HG02759 (cell line): ENCODE measurements at regions not wholly inside any gene's neighbourhood (a gene's known extent, or its start where the extent isn't known, plus 50 kb on each side); places are given as distances from the start of the nearest gene placed in this dataset.

Experiments
- ATAC-seq: cut with Tn5 transposase; IDR thresholded peaks from one replicate; pipeline ENCODE4 v1.9.1; 2021; ENCODE audit warnings: mild to moderate bottlenecking, moderate library complexity; ENCODE audit not compliant: unreplicated experiment

DNA sequence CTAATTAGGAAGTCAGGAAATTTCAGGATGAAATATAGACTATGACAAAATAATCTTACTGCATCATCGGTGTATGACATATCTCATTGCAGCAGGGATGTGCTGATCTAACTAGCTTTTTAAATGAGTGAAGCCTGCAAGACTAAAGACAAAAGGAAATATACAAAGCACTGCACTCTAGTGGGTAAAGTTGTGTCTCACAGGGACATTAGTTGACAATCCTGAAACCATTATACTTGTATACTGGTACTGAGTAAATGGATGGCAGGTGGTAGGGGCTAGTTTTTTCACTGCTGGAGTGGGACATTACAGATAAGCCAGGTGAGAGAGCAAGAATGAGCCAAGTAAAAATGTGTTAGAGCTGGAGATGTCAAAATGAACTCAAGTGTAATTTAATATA is 317.5 kb upstream of the RAB6C start:
- ATAC-seq, result no peak

DNA sequence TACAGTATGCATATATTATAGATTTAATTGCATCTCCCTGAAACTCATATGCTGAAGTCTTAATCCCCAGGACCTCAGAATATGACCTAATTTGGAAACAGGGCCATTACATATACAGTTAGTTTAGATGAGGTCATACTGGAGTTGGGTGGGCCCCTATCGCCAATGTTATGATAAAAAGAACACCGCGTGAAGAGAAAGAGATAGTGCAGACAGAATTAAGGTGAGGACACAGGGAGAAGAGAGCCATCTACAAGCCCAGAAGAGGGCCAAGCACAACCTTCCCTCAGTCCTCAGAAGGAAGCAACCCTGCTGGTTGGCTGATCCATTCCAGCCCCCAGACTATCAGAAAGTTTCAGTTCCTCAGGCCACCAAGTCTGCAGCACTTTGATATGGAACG is 311.9 kb upstream of the RAB6C start:
- no peak for ATAC-seq

DNA sequence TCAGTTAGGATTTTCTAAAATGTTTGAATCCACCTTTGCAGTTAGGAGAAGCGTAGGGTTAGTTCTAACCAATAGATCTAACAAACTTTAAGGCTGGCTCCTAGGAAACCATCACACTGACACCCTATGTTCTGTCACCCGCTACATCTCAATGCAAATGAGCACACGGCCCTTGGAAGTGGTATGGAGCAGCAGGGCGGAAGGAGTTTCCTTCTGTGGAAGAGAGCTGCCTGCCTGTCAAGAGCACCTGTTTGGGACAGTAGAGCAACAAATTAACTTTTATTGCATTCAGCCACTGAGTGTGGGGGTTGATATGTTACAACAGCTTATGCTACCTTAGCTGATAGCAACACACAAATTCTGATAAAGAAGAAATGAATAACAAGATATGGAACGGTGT is 306.9 kb upstream of the RAB6C start:
- no peak for ATAC-seq

DNA sequence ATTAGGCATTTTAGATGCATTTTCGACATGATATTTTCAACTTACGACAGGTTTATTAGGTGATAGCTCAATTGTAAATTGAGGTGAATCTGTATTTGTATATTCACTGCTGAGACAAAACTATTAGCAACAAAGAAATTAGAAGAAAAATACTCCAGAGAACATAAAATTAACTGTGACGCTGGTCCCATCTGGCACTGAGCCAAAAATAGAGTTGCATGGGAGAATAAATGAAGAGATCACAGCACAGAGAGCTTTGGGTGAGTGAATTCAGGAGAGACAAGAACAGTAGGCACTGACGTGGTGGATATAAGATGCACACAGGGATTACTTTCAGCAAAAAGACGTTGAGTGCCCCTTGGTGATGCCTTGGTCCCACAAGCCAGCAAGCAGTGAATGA is 306.2 kb upstream of the RAB6C start:
- no peak for ATAC-seq

DNA sequence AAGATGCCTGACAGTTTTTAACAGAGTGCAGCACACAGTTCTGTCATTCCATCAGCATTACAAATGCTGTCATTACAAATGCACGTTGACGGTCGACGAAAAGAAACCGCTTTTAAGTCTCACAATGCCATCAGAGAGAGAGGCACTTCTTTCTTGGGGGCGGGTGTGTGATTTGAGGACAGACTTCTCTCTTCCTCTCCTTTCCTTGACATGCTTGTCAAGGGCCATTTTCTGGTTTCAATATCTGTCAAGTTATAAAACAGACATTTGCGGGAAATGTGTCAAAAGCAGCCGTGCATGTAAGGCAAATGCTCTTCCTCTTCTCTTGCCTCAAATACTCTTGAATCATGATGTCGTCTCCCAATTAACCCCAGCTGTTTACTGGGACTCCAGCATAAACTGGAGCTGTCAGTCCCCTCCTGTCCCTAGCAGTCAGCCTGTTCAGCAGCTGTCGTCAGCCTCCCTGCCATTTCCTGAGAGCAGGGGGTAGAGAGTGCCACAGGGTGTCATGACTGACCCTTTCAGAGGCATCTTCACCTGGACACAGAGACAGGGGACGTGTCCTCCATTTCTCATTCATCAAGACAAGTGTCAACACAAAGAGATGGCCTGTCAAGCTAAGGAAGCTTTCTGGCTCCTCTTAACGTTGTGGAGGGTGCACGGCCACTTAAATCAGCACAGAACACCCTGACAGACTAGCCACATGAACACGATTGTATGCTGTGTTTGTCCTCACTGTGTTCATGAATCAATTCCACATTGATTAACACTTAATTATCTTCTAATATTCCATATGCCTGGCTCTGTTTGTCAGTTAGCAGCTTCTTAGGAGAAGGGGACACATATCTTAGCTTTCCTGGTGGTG is 305.4 kb upstream of the RAB6C start:
- ATAC-seq, result peak; percentile 49

DNA sequence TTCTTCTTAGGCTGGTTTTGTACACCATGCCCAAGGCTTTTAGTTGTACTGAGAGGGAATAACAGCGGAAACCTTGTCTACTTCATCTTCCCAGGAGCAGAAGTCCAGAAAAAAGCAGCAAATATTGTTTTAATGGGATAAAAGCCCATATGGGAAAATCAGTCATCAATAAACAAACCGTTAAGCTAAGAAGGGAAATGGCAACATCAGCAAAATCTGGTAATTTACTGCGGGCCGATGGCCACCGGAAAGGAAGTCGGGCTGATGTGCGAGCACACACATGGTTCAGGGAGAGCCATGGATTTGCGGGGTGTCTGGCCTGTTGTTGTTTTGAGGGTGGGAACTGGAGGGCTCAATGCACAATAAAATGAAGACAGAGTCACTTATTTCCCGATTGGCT is 300.7 kb upstream of the RAB6C start:
- no peak for ATAC-seq

- ATAC-seq, result no peak
These were observed 297.7 kb upstream of the RAB6C start for GRCh38 chr2:129681788-129682187.

GRCh38 chr2:129689653-129690448 is 289.6 kb upstream of the RAB6C start:
- no peak for ATAC-seq

- no peak for ATAC-seq
These were observed 284.0 kb upstream of the RAB6C start for GRCh38 chr2:129695496-129695895.

DNA sequence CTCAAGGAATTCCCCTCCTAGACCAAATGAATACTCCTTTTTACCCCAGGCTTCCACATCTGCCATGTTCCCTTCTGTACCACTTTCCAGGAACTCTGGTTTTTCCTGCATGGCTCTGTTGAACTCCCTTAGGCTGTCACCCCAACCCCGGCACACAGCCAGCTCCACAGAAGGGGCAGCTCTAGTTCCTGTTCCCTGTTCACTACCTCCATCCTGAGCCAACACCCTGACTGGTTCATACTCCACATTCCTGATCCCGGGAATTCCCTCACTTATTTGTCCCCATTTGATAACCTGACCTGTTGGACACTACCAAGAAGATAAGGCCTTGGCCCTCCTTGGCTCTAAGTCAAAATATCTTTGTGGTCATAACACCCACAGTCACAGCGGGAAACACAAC is 280.9 kb upstream of the RAB6C start:
- ATAC-seq, result no peak

DNA sequence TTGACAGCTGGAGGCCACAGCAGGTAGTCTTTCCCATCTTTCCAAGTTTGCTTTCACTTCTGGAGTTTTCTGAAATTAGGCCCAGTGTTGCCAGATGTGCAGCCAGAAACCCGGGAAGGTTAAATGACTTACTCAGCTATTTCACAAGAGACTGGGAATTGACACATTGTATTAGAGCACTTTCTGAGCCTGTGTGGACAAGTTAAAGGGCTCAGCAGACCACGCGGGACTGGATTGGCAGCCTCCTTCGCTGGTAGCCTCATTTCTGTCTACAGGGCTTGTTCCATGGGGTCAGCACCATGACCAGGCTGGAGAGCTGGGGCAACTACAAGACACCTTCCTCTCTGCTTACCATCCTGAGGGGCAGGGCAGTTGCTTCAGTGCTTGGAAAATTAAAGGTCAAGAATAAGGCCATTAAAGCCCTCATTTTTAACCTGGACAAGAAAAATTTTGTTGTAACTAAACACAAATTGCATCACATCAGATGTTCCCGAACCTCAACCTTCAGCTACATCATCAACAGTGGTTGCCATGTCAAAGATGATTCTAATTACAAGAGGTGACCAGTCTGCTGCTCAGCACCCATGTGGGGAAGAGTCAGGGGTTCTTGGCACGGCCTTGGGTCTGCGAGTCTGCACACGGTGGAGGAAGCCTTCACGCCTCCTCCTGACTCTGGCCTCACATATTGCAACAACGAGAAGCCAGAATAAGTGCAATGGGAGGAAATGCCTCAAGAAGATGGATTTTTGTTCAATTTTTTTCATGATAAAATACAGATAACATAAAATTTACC is 279.5 kb upstream of the RAB6C start:
- ATAC-seq, result no peak

- no peak for ATAC-seq
These were observed 276.9 kb upstream of the RAB6C start for GRCh38 chr2:129702416-129703176.

- no peak for ATAC-seq
These were observed 274.4 kb upstream of the RAB6C start for GRCh38 chr2:129705085-129705484.

DNA sequence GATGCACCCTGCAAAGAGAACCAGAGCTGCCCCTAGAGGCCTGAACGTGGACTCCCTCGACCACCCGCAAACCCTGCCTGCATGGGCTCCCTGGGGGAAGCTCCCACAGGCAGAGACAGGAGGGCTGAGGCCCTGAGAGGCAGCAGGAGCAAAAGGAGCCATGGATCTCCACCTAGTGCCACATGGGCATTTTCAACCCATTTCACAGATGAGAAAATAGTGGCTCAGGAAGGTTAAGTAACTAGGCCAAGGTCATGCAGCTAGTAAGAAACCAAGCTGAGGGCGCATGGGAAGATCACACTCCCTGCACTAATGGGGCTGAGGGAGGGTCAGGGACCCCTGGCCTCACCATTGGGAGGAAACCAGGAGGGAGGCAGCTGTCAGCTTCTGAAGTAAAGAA is 271.7 kb upstream of the RAB6C start:
- no peak for ATAC-seq

DNA sequence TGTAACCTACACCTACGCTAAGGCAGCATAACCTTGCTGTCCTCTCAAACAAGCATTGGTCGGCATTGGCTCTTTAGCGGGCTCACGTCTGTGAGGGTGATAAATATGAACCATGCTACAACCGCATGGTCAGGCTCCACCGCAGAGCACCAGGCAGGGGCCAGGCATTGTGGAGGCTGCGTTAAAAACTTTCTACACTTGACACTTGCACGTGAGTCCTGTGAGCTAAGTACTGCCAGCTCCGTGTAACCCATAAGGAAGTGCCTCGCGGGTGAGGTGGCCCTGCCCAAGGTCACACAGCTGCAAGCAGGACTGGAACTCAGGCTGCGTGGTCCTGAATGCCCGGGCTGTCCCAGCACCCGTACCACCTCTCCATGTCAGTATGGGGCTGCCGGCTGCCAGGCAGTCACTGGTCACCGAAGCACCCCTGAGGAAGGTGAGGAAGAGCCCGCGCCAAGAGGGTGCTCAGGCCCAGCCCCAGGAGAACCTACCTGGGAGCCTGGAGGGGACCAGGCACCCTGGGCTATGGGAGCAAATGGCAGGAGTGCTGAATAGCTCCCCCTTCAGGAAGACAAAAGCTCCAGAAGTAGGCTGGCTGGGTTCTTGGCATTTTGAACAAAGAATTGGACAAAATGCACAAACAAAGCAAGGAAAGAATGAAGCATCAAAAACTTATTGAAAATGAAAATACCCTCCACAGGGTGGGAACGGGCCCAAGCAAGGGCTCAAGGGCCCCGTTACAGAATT is 271.1 kb upstream of the RAB6C start:
- no peak for ATAC-seq

DNA sequence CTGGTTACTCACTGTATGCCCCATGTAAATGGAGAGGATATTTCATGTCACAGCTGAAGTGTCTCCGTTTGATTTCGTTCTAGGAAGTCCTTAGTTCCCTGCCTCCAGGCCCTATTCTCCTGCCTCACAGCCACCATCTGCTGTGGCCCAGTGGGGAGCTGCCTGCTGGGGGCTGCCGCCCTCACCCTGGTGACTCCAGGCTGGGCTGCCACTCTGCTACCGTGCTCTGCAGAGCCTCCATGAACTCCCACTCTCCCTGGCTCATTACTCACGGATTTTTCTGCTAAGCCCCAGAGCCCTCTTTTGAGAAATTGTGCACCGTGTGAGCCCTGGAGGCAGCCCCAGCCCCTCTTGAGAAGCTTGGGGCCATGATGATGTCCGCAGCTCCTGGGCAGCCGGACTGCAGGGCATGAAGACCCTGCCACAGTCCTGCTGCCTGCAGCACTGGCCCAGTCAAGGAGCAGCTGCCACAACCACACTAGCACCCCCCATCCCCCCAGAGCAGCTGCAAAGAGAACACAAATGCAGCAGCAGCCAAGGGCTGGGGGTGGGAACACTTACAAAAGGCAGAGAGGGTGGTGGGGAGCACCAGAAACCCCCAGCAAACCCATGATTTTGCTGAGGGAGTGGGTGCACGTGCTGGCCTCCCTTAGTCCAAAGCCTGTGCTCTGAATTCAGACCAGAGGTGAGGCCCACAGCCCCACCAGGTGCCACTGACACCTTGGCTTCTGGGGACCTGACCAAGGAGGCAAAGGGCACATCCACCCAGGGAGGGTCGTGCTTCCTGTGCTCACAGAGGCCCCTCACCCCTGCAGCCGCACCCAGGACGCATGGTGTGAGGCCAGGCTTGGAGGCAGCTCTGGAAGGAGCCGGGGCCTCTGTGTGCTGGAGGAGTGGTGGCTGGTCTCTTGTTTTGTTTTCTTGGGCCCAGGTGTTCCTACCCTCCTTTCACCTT is 270.2 kb upstream of the RAB6C start:
- no peak for ATAC-seq

DNA sequence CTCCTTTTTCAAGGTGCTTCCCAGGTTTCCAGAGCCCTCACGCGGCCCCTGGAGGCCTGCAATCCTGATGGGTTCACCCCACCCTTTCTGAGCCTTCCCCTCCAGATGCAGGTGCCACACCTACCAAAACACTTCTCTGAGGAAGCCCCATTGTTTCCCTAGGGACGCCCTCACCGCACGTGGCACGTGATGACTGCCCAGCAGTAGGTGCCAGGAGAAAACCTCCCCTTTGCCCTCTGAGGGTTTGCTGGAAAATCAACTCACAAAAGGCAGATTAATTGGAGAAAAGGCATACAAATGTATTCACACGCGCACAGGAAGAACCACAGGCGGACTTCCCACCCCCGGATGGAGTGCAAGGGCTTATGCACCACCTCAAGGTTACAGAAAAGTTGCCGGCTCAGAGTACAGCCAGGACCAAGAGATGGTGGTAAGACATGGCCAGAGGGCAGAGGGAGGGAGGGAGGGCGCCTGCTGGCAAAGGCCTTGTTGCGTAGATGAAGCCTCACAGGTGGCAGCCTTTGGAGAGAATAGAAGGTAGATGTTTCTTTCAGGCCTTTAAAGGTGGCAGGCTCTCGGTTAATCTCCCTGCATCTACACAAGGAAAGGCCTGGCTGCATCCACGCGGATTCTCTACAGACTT is 269.4 kb upstream of the RAB6C start:
- ATAC-seq, result no peak
